CD14-positive monocyte (primary cell): ENCODE measurements at regions not wholly inside any gene's neighbourhood (a gene's known extent, or its start where the extent isn't known, plus 50 kb on each side); places are given as distances from the start of the nearest gene placed in this dataset.

Experiments used
- DNase-seq, 3 donors: peaks; one replicate each; pipeline ENCODE4 v3.0.0-alpha.2; 2011 to 2022
- H2AFZ ChIP-seq: 2 replicates; pipeline ENCODE4 v1.6.0; 2012; ENCODE audit warnings: mild to moderate bottlenecking, low read depth, low read length, inconsistent platforms; ENCODE audit not compliant: insufficient read depth, poor library complexity, severe bottlenecking
- H3K27ac ChIP-seq, 2 donors: 1 replicate in 1 of 2; 2 replicates in 1 of 2; pipeline ENCODE4 v1.5.1; 2012 to 2013; ENCODE audit warnings: low read length in 2 of 2, control low read depth in 1 of 2, inconsistent platforms in 1 of 2, low read depth in 1 of 2, mild to moderate bottlenecking in 1 of 2
- H3K27me3 ChIP-seq, 2 donors: one replicate each; pipeline versions ENCODE4 v1.6.0 to v1.6.1; 2011 to 2013; ENCODE audit warnings: low read length in 2 of 2; ENCODE audit not compliant: control insufficient read depth in 2 of 2, insufficient read depth in 2 of 2
- H3K36me3 ChIP-seq, 2 donors: replicated peaks in 1 of 2; 1 replicate in 1 of 2; 2 replicates in 1 of 2; pipeline versions ENCODE4 v1.5.1 to v1.6.1; 2012 to 2013; ENCODE audit warnings: low read length in 2 of 2, control low read depth in 1 of 2, inconsistent platforms in 1 of 2, mild to moderate bottlenecking in 1 of 2; ENCODE audit not compliant: insufficient read depth in 2 of 2, control insufficient read depth in 1 of 2
- H3K4me1 ChIP-seq, 2 donors: 1 replicate in 1 of 2; 2 replicates in 1 of 2; pipeline versions ENCODE4 v1.5.1 to v1.6.1; 2012 to 2013; ENCODE audit warnings: low read length in 2 of 2, control low read depth in 1 of 2, inconsistent platforms in 1 of 2, mild to moderate bottlenecking in 1 of 2, moderate library complexity in 1 of 2; ENCODE audit not compliant: insufficient read depth in 2 of 2, control insufficient read depth in 1 of 2
- H3K4me2 ChIP-seq: replicated peaks from 2 replicates; pipeline ENCODE3; 2012; ENCODE audit warnings: low read length, moderate library complexity, mild to moderate bottlenecking; ENCODE audit not compliant: poor library complexity, severe bottlenecking; ENCODE audit errors: extremely low read depth
- H3K4me3 ChIP-seq, 3 experiments: fragments of 200-600 bp in 1 of 3; sonication (generic) in 1 of 3; replicated peaks in 1 of 3; 1 replicate in 2 of 3; 2 replicates in 1 of 3; pipeline ENCODE4 v1.5.1; 2011 to 2013; ENCODE audit warnings: low read length in 3 of 3, mild to moderate bottlenecking in 3 of 3, control low read depth in 2 of 3, low read depth in 2 of 3, inconsistent platforms in 1 of 3, moderate library complexity in 1 of 3
- H3K79me2 ChIP-seq: 2 replicates; pipeline ENCODE4 v1.6.0; 2012; ENCODE audit warnings: mild to moderate bottlenecking, control low read depth, inconsistent platforms, low read length, moderate library complexity; ENCODE audit not compliant: insufficient read depth
- H3K9ac ChIP-seq: 2 replicates; pipeline ENCODE4 v1.6.0; 2017; ENCODE audit warnings: low read length, mild to moderate bottlenecking; ENCODE audit not compliant: insufficient read depth, poor library complexity, severe bottlenecking
- H3K9me3 ChIP-seq, 2 donors: replicated peaks in 1 of 2; 1 replicate in 1 of 2; 2 replicates in 1 of 2; pipeline versions ENCODE4 v1.5.1 to v1.6.1; 2012 to 2013; ENCODE audit warnings: low read length in 2 of 2, control low read depth in 1 of 2; ENCODE audit not compliant: control insufficient read depth in 1 of 2, insufficient read depth in 1 of 2
- H4K20me1 ChIP-seq: 2 replicates; pipeline ENCODE4 v1.6.0; 2012; ENCODE audit warnings: mild to moderate bottlenecking, low read length, control low read depth, moderate library complexity; ENCODE audit not compliant: insufficient read depth
- H3K27ac Mint-ChIP-seq, 7 donors: one replicate each; pipeline ENCODE4 v1.8.0; 2020; ENCODE audit warnings: mild to moderate bottlenecking in 7 of 7, mixed read lengths in 7 of 7, moderate library complexity in 6 of 7, inconsistent platforms in 2 of 7
- H3K27me3 Mint-ChIP-seq, 3 donors: one replicate each; pipeline ENCODE4 v1.8.0; 2021 to 2022; ENCODE audit warnings: low read depth in 3 of 3, mild to moderate bottlenecking in 3 of 3, mixed read lengths in 3 of 3, moderate library complexity in 3 of 3, inconsistent platforms in 1 of 3
- H3K36me3 Mint-ChIP-seq, 2 donors: one replicate each; pipeline ENCODE4 v1.8.0; 2020; ENCODE audit warnings: mixed read lengths in 2 of 2, inconsistent platforms in 1 of 2, mild to moderate bottlenecking in 1 of 2
- H3K4me1 Mint-ChIP-seq: one replicate; pipeline ENCODE4 v1.8.0; 2020; ENCODE audit warnings: mild to moderate bottlenecking, mixed read lengths
- H3K4me3 Mint-ChIP-seq, 2 donors: one replicate each; pipeline ENCODE4 v1.8.0; 2020; ENCODE audit warnings: mild to moderate bottlenecking in 2 of 2, mixed read lengths in 2 of 2, moderate library complexity in 1 of 2
- H3K9me3 Mint-ChIP-seq, 7 donors: one replicate each; pipeline ENCODE4 v1.8.0; 2020 to 2022; ENCODE audit warnings: mixed read lengths in 7 of 7, mild to moderate bottlenecking in 6 of 7, moderate library complexity in 6 of 7, inconsistent platforms in 2 of 7
- WGBS: methylation state at CpG from one replicate; pipeline ENCODE4 v1.1.5; 2013; ENCODE audit warnings: missing lambda C conversion rate; ENCODE audit not compliant: insufficient coverage; 5-methylcytosine and 5-hydroxymethylcytosine counted together
- intact Hi-C, 2 donors: fragments of 100-400 bp; cut with micrococcal nuclease; formaldehyde crosslinking; loops; one replicate each; pipeline versions ENCODE4 v1.15.0 to v1.15.1; 2023
- TF ChIP-seq, protein P1 (sequence below): fragments of 200-600 bp; IDR thresholded peaks from one replicate; pipeline ENCODE4 v1.8.0; 2022; ENCODE audit warnings: antibody characterized with exemption, mild to moderate bottlenecking

DNA sequence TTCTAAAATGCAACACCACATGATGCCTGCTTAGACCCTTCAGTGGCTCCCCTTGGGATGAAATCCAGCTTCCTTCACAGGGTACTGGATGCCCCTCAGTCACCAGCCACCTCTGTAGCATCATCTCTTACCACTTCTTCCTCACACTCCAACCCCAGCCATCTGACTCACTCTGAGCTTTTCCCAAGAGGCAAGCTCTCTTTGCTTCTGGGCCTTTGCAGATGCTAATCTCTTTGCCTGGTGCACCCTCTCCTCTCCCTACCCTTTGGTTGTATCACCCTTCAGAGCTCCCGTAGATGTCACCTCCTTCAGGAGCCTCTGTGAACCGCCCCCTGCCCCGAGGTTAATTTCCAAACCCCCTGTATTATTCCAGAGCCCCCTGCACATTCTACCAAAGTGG lies 164.8 kb upstream of the ZC3H12A start:
- no peak overlapping the region for H3K4me3 ChIP-seq
- no peaks in the 10 kb centered on the region for H4K20me1 ChIP-seq
- TF ChIP-seq, protein P1, sequence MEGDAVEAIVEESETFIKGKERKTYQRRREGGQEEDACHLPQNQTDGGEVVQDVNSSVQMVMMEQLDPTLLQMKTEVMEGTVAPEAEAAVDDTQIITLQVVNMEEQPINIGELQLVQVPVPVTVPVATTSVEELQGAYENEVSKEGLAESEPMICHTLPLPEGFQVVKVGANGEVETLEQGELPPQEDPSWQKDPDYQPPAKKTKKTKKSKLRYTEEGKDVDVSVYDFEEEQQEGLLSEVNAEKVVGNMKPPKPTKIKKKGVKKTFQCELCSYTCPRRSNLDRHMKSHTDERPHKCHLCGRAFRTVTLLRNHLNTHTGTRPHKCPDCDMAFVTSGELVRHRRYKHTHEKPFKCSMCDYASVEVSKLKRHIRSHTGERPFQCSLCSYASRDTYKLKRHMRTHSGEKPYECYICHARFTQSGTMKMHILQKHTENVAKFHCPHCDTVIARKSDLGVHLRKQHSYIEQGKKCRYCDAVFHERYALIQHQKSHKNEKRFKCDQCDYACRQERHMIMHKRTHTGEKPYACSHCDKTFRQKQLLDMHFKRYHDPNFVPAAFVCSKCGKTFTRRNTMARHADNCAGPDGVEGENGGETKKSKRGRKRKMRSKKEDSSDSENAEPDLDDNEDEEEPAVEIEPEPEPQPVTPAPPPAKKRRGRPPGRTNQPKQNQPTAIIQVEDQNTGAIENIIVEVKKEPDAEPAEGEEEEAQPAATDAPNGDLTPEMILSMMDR, result no peak
- H3K79me2 ChIP-seq, result no peaks in the 10 kb centered on the region
- Mint-ChIP-seq H3K27me3 (peaks cover 13 to 18% (median 17%) of the 10 kb centered on the region in 3 donors), H3K4me3 (no peak overlapping the region), H3K9me3 (no peaks in the 10 kb centered on the region), H3K4me1 (no peaks in the 10 kb centered on the region), H3K27ac (no peak overlapping the region), H3K36me3 (no peaks in the 10 kb centered on the region)
- no peak for DNase-seq
- H3K27ac ChIP-seq, result no peak overlapping the region
- H3K9ac ChIP-seq, result no peak overlapping the region
- WGBS, result 93% methylated on average over 2 of the region's 3 CpGs
- H2AFZ ChIP-seq, result no peak overlapping the region
- H3K27me3 ChIP-seq, result peaks cover 0 to 9% of the 10 kb centered on the region in 2 donors
- H3K4me1 ChIP-seq, result no peaks in the 10 kb centered on the region
- intact Hi-C loops, result no loop called here
- H3K36me3 ChIP-seq, result no peaks in the 10 kb centered on the region
- no peak overlapping the region for H3K4me2 ChIP-seq
- no peaks in the 10 kb centered on the region for H3K9me3 ChIP-seq

DNA sequence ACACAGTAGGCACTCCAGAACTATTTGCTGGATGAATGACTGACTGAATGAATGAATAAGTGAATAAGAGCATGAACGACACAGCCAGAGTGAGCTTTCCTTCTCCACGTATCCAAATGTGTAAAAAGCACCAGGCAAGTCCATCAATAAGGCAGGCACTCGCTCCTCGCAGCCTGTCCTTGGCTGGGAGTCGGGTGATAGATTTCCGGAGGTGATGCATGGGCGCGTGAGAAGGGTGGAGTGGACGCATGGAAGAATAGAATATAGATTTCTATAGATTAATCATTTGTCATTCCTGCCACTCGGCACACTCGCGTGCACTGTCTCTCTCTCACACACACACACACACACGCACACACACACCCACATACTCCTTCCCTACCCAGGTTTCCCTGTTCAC lies 164.3 kb upstream of the ZC3H12A start:
- Histone ChIP-seq H3K9ac (no peak overlapping the region), H3K4me2 (no peak overlapping the region), H3K79me2 (no peaks in the 10 kb centered on the region), H2AFZ (no peak overlapping the region), H3K4me3 (no peak overlapping the region), H3K27me3 (peaks cover 0 to 13% of the 10 kb centered on the region in 2 donors), H3K9me3 (no peaks in the 10 kb centered on the region), H3K27ac (no peak overlapping the region), H3K36me3 (no peaks in the 10 kb centered on the region), H4K20me1 (no peaks in the 10 kb centered on the region), H3K4me1 (no peaks in the 10 kb centered on the region)
- H3K27ac Mint-ChIP-seq, result no peak overlapping the region
- no peaks in the 10 kb centered on the region for H3K9me3 Mint-ChIP-seq
- DNase-seq, result no peak
- H3K4me3 Mint-ChIP-seq, result no peak overlapping the region
- TF ChIP-seq, protein P1, result no peak
- H3K36me3 Mint-ChIP-seq, result no peaks in the 10 kb centered on the region
- peaks cover 13 to 22% (median 19%) of the 10 kb centered on the region in 3 donors for H3K27me3 Mint-ChIP-seq
- intact Hi-C loops, result no loop called here
- WGBS, result 93% methylated on average over 6 of the region's 13 CpGs
- H3K4me1 Mint-ChIP-seq, result no peaks in the 10 kb centered on the region
